Fibroblast of skin of left quadriceps (primary cell): ENCODE measurements at regions not wholly inside any gene's neighbourhood (a gene's known extent, or its start where the extent isn't known, plus 50 kb on each side); places are given as distances from the start of the nearest gene placed in this dataset.

Source experiments
- DNase-seq, 2 experiments: peaks; one replicate each; pipeline ENCODE4 v3.0.0-alpha.2; 2013; ENCODE audit warnings: low read depth in 2 of 2

DNA sequence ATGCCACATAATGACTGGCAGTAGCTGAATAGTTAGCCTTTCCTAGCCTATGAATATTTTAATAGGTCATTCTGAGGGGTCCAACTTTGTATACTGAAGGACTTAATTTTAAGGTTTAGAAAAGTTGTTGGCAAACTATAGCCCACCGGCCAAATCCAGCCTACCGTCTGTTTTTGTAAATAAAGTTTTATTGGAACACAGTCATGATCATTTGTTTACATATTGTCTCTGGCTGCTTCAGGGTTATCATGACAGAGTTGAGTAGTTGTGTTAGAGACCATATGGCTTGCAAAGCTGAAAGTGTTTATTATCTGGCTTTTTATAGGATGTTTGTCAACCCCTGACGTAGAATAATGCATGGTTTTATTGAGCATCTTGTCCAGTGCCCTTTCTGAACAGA lies 73.4 kb downstream of the NTMT2 start:
- no peak for DNase-seq

DNA sequence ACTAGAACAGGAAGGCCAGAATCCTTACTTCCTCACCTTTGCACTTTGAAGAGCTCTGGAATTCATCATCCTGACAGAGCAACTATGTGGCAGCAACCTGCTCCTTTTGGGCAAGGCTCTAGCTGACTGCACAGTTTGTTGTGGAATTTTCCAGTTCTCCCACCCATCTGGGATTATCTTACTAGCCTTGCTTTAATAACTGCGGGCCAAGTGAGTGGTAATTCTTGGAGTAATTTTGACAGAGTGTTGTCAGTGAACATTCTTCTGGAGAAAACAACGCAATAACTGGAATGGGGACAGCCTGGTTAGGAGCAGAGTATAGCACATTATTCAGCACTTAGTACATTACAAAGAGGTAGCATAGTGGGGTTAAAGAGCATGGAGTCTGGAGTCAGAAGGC lies 75.3 kb downstream of the NTMT2 start:
- DNase-seq, result peak; percentile 54 to 64

DNA sequence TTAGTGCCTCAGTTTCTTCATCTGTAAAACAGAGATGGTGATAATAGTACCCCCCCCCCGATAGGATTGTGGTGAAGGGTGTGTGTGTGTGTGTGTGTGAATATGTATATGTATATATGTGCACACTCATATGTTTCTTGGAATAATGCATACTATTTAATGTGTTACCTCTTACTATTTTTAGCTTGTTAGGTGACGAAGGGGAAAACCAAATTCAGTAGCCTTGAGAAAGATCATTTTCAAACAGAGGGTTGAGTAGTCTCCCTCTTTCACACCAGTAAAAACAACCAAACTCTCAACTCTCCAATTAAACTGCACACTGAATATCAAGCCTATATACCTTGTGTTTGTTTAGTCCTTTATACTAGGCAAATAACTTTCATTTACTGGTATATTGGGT lies 75.7 kb downstream of the NTMT2 start:
- no peak for DNase-seq

DNA sequence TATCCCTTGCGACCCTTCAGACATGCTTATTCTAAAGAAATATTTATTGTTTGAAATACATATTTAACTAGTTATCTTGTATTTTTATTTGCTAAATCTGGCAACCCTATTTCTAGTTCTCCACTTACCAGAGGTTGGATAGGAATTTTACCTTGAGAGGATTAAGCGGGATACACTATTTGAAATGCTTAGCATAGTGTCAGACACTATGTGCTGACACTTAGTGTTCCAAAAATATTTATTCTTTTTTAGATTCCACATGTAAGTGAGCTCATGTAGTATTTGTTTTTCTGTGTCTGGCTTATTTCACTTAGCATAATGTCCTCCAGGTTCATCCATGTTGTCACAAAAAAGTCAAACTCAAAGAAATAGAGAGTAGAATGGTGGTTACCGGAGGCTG lies 78.7 kb downstream of the NTMT2 start:
- DNase-seq, result no peak

DNA sequence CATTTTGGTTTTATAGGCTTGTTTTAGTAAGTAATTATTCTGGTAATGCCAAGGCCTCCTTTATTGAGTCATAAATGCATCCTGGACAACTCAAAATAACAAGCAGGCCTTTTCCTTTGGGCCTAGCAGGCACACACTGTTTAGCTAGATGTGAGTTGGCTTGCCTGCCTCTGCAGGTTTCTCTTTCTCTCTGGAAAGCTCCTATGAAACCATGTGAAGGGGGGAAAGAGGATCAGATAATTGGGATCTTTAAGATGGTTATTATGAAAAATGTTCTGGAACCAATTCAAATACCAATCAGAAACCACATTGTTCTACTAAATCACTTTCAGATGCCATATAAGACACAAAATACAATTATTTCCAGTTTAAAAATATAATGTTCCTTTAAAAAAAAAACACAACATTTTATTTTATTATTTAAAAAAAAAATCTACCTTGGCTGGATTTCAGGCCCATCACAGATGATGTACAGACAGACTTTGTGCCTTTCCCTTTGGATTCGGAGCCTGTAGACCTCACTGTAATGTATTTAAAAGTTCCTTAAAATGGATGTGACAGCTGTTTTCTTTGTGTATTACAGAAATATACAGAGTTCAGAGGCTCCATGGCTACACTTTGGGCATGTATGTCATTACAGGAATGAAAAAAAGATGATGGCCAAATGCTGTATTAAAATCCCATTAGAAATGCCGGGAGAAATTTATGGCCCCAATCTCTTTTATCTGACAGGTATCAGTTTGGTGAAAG lies 80.2 kb downstream of the NTMT2 start:
- peak; percentile 71 to 74 for DNase-seq

DNA sequence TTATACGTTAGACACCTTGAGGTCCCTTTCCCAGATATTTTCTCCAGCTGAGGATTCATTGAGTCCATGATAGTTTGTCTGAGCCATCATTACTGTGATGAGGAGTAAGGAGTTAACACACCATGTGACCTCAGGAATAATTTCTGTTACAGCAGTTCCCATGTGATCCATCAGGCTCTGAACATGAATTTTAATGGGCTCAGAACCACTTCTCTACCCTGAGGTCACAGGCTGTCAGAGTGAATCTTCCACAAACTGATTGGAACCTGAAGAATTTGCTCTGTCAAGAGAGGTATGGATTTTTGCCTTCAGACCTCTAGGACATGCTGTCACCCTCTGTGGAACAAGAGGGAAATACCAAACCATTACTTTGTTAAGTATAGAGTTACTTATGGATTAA lies 81.0 kb downstream of the NTMT2 start:
- DNase-seq, result no peak

DNA sequence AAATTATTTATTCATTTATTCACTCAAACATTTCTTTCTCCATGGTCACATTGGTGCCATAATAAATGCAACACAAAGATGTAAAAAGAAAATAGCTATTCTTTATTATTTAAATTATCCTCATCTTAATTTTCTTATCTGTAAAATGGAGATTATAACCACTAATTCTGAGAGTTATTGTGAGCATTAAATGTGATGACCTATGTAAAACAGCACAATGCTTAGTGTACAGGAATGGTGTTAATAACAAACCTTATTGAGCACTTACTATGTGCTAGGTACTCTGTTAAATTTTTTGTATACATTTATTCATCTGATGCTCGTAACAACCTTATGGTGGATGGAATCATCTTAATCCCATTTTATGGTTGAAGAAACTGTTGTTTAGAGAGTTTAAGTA lies 84.6 kb downstream of the NTMT2 start:
- no peak for DNase-seq

DNA sequence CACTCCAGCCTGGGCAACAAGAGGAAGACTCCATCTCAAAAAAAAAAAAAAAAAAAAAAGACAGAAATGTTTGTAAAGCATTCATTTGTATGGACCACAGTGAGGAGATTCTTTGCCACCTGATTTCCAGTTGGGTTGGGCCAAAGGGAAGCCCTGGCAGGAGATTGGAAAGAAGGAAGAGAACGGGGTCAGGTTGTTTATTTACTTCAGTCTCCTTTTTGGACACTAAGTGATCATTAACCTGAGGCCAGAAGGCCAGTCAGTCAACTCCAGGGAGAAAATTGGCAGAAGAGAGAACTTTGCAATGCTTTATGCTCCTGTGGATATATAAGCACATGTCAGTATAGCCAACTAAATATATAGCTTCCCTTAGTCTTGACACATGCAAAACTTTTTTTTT lies 85.9 kb downstream of the NTMT2 start:
- no peak for DNase-seq

DNA sequence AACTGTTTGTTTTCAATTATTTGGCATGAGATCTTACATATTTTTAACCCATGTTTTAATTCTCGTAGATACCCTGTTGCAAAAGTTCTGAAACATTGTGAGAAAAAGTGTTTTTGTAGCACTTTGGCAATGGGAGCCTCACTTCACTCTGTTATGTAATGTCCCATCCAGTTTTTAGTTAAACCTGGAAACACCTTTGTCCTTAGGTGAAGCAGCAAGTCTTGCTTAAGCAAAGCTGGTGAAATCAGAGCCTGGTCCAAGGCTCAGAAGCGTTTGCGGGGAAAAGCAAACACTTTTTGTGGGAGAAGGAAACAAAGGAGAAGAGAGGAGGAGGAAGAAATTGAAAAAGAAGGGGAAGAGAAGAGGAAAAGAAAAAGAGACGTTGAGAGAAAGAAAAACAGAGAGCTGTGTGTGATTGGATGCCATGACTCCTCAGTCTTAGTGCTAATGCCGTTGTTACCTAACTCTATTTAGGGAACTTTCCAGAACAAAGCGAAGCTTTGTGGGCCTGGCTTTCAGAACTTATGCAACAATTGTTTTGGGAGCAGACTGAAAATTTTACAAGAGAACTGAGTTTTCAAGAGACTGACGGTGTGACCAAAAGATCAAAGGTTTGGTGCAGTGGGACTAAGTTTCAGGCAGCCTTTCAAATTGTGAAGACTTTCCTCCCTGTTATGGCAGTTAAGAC lies 93.1 kb downstream of the NTMT2 start:
- no peak for DNase-seq

DNA sequence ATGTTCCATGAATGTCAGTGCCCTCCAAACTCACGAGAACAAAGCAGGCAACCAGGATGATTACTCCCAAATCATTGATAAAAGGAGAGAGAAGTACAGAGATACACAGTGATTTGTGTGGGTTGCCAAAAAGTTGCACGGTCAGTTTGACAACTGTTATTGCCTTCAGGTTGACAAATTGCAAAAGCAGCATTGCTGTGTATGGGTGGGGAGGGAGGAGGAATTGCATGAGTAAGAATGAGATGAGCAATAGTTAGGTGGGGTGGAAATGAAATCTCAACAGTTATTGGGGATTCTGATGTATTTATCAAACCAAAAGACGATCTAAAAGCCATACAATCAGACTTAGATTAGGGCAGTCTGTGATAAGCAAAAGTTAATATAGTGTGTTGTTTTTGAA lies 93.7 kb downstream of the NTMT2 start:
- DNase-seq, result no peak

DNA sequence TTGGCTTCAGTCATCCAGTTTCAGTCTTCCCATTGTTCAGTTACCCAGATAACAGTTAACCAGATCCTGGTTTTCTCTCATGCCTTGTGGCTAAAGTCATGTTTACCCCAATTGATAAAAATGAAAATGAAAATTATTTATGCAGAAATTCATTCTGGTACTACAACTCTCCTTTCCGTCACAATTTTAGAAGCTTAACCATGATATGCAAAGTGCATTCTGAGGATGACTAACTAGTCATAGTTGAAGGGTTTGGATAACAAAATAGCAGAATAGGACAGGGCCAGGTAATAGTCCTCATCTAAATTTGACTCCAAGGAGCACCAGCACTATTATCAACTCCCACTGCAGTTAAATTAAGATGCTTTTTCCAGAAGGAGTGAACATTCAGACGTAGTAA lies 94.7 kb downstream of the NTMT2 start:
- DNase-seq, result no peak

DNA sequence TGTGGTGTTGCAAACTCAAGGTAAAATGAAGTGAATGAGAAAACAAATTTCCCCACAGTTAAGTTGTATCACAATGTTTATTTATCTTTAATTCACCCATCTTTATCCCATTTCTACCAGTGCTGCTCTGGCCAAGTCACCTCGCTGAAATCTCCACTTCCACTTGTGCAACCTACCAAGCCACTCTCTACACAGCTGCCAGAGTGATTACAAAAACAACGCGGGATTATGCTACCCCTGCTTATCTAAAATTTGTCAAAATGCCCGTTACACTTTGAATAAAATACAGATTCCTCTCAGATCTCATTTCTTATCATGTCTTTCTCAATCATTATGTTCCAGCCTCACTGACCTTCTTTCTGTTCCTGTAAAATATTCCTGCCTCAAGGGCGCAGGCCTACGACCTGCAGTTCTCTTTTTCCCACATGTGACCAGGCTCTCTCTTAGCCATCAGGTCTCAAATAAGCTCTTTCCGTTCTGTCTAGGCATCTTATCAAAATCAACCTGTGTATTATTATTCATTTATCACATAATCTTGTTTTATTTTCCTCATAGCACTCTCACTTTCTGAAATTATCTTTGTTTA lies 95.6 kb downstream of the NTMT2 start:
- DNase-seq, result no peak

DNA sequence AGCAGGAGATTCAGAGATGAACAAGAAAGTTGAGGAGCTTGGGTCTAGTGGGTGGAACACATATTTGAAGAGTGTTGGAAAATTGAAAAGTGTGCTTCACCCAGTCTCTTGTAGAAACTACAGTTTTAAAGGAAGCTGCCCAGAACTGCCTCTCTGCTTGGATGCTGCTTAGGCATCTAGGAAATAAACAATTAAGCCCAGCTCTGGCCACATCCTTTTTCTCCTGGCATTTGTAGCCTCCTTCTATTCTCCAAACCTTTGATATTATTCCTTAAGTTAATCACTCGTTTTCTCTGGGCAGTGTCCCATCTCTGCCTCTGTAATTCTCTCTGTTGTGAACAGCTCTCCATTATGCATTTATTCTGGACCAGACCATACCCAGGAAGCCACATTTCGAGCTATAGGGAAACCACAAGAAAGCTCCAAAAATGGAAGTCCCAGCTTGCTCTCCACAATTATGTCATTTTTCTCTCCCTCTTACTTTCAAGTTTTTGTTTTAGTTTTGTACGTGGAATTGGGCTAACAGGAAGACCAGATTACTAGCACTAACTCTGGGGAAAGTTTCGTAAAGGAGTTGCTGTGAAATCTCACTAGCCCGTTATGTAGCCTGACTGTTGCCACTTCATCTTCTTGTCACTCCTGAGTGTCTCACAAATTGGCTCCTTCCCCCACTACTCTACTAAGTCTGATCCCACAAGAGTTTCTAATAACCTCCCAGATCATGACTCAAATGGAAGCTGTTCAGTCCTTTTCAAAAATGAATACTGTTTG lies 102.2 kb downstream of the NTMT2 start:
- DNase-seq, result no peak

DNA sequence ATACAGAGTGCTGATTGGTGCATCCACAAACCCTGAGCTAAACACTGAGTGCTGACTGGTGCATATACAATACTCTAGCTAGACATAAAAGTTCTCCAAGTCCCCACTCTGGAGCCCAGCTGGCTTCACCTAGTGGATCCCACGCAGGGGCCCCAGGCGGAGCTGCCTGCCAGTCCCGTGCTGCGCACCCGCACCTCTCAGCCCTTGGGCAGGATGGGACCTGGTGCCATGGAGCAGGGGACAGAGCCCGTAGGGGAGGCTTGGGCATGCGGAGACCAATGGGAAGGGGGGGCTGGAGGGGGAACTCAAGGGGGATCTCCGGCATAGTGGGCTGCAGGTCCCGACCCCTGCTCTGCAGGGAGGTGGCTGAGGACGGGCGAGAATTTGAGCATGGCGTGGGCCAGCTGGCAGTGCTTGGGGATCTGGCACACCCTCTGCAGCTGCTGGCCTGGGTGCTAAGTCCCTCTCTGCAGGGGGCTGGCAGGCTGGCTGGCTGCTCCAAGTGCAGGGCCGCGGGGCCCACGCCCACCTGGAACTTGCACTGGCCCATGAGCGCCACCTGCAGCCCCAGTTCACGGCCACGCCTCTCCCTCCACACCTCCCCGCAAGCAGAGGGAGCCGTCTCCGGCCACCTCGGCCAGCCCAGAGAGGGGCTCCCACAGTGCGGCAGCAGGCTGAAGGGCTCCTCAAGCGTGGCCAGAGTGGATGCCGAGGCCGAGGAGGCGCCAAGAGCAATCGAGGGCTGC lies 104.9 kb downstream of the NTMT2 start:
- DNase-seq, result no peak

DNA sequence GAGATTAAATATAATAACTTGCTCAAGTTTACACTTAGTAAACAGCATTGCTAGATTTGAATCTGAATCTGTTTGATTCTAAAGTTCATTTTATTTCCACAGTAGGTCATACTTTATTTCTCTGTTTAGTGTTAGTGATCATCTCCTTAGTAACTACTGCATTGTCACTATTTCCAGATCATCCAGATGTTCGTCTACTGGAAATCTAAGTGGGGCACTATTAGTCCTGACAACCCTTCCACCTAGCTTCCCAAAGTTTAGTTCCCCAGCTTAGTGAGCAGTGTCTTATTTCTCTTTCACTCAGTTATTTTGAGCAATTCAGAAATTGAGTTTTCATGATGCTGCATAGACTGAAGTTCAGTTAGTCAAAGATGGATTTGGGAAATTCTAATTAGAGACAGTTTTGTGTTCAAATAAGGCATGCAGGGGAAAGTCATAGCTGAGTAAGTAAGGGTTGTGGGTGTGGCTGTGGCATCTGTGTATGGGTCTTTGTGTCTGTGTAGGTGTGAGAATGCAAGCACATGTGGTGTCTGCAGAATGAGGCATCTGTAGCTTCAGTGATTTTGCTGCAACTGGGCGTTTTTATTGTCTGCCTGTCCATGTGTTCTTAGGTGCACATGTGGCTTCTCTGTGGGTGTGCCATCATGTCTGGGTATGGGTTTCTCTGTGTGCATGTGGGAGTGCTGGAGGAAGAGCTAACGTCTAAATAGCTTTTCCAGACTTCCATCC lies 107.3 kb downstream of the NTMT2 start:
- no peak for DNase-seq

DNA sequence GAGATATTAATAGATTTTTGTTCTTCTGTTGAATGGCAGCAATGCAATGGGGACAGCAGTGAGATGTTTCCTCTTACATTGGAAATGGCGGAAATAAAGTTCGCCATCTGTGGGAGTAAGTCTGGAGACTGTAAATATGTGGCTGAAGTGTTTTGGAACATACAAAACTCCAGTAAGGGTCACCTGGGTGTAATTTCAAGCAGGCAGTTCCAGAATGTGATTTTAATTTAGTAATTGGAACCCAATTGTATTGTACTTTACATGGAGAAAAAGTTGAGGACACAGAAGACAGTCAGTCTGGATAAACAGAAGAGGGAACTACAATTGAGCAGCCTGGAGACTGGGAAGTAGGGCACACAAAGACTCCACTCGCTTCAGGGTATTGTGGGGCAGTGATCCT lies 108.6 kb downstream of the NTMT2 start:
- DNase-seq, result no peak

DNA sequence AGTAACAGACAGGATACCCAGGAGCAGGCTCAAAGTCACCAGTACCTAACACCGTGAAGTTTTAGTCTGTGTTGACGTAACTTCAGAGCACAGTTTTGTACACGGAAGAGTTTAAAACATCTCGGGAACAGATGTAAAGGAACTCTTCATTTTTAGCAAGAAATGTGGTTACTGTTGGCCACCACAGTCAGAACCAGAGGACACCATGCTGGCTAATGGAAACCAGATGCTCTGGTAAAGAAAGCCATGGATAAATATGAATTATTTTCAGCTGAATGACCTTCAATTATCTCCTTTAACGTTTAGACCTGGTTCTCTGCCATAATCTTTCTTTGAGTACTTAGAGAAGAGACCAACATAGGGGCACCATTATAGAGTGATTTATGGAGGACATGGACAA lies 115.9 kb downstream of the NTMT2 start:
- peak; percentile 87 for DNase-seq

DNA sequence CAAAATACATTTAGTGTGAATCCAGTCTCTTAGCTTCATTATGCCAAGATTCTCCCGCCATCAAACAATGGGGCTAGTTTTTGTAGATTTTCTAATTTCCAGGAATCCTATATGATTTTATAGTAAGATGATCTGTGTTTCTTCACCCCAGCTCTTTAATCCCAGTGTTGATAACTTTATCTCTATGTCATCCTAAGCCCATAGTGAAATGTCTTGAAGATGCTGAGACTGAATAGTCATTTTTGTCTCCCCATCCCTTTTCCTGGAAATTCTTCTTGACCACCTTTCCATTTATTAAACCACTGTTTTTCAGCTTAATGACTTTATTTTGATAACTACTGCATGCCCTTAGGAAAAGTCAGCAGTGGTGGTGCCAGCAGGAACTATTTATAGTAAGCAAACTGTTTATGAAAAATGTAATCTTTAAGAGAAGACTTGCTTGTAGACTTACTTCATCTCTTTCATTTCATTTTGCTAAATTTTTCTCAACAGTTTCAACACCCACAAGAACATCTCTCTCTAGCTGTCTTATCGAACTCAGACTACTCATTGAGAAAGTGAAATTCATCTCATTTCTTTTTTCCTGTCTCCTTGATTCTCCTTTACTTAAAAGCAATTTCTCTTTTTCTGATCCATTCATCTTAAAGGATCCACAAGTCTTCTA lies 116.6 kb downstream of the NTMT2 start:
- peak; percentile 50 to 62 for DNase-seq

DNA sequence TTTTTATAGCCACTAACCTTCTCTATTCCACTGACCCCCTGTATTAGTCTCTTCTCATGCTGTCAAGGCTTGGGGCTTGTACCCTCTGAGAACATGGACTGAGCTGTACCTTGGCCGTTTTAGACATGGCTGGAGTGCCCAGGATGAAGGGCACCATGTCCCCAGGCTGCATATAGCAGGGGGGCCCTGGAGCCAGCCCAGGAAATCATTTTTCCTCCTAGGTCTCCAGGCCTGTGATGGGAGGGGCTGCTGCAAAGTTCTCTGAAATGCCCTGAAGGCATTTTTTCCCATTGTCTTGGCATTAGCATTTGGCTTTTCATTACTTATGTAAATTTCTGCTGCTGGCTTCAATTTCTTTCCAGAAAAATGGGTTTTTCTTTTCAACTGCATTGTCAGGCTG lies 119.5 kb downstream of the NTMT2 start:
- DNase-seq, result no peak

DNA sequence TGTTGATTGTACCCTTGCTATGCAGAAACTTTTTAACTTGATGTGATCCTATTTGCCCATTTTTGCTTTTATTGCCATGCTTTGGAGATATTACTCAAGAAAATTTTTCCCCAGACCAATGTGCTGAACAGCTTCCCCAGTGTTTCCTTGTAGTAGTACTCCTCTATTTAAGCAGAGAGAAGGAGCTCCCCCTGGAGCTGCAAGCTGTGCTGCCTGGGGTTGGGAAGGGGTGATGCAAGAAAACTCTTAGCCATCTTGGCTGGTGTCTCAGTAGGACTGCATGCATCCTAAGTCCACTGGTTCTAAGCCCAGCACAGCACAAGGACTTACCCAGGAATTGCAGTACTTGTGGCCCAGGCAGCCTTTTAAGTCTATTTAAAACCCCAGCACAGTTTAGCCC lies 121.6 kb downstream of the NTMT2 start:
- no peak for DNase-seq
